ENCODE measurements at regions not wholly inside any gene's neighbourhood (a gene's known extent, or its start where the extent isn't known, plus 50 kb on each side); places are given as distances from the start of the nearest gene placed in this dataset.

DNA sequence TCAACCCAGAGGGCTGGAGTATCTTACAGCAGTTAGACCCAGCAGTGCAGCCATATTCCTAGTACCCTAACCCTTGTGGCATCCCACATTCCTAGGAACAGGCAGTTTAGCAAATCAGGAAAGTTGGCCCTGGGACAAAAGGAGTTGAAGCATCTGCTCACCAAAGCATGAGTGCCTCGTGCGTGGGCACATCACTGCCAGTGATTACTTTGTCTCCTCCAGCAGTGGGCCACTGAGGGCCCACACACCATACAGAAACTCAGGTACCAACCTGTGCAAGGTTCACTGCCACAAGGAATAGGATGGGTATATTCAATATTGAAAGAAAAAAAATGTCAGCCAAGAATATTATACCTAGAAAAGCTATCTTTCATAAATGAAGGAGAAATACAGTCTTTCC is 227.5 kb upstream of the CNTN5 start:
- H3K27ac Mint-ChIP-seq: no peak overlapping the region
- H3K36me3 Mint-ChIP-seq: no peaks in the 10 kb centered on the region
- no peaks in the 10 kb centered on the region for H4K20me1 ChIP-seq (ENCODE audit: insufficient read depth, low read length)
- no peaks in the 10 kb centered on the region for H3K4me1 Mint-ChIP-seq
- no peak overlapping the region for H3K9ac ChIP-seq (ENCODE audit: insufficient read depth, low read length, poor library complexity, severe bottlenecking)
- no peaks in the 10 kb centered on the region for H3K4me1 ChIP-seq (ENCODE audit: control insufficient read depth in 1 of 2, insufficient read depth in 2 of 2, low read length in 2 of 2)
- H3K79me2 ChIP-seq (ENCODE audit: insufficient read depth, low read length): no peaks in the 10 kb centered on the region
- H3K4me2 ChIP-seq (replicated peaks; ENCODE audit: extremely low read depth, low read length, poor library complexity, severe bottlenecking): no peak overlapping the region
- H3K27ac ChIP-seq (ENCODE audit: low read depth in 1 of 2, low read length in 2 of 2): no peak overlapping the region
- no CpG with 5 or more reads among the region's 2 CpGs for WGBS (ENCODE audit: insufficient coverage)
- no peak overlapping the region for H3K4me3 Mint-ChIP-seq
- H2AFZ ChIP-seq (ENCODE audit: insufficient read depth, low read depth, low read length, poor library complexity, severe bottlenecking): no peak overlapping the region
- H3K27me3 Mint-ChIP-seq (ENCODE audit: low read depth in 3 of 3): no peaks in the 10 kb centered on the region
- H3K27me3 ChIP-seq (ENCODE audit: control insufficient read depth in 2 of 2, insufficient read depth in 2 of 2, low read length in 2 of 2): no peaks in the 10 kb centered on the region
- peaks cover 5 to 11% of the 10 kb centered on the region in 2 donors for H3K9me3 ChIP-seq (replicated peaks in 1 of 2; ENCODE audit: control insufficient read depth in 1 of 2, insufficient read depth in 1 of 2, low read length in 2 of 2)
- H3K4me3 ChIP-seq (replicated peaks in 1 of 3; ENCODE audit: low read depth in 2 of 3, low read length in 3 of 3): no peak overlapping the region
- peak in 1 of 3 donors; percentile 1 for DNase-seq
- TF ChIP-seq, protein P1, sequence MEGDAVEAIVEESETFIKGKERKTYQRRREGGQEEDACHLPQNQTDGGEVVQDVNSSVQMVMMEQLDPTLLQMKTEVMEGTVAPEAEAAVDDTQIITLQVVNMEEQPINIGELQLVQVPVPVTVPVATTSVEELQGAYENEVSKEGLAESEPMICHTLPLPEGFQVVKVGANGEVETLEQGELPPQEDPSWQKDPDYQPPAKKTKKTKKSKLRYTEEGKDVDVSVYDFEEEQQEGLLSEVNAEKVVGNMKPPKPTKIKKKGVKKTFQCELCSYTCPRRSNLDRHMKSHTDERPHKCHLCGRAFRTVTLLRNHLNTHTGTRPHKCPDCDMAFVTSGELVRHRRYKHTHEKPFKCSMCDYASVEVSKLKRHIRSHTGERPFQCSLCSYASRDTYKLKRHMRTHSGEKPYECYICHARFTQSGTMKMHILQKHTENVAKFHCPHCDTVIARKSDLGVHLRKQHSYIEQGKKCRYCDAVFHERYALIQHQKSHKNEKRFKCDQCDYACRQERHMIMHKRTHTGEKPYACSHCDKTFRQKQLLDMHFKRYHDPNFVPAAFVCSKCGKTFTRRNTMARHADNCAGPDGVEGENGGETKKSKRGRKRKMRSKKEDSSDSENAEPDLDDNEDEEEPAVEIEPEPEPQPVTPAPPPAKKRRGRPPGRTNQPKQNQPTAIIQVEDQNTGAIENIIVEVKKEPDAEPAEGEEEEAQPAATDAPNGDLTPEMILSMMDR (IDR thresholded peaks at IDR 0.05): no peak
- no peaks in the 10 kb centered on the region for H3K36me3 ChIP-seq (replicated peaks in 1 of 2; ENCODE audit: control insufficient read depth in 1 of 2, insufficient read depth in 2 of 2, low read length in 2 of 2)
- intact Hi-C loops (cut with micrococcal nuclease): no loop called here
- H3K9me3 Mint-ChIP-seq: peaks cover 2 to 11% (median 7%) of the 10 kb centered on the region in 7 donors

DNA sequence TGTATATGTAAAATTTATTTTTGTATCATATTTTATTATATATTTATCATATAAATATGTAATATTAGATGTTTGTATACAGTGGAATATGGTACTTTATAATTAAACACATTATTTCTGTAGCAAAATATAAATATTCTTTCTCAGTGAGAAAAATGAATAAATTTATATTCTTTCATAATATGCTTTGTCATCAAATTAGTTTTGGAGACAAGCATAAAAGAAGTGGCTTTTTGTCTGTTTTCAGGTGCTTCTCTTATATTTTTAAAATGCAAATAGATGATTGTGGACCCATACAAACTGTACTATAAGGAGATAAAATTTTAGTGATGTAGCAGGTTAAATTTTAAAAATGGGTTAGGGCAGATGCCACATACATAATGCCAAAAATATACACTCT is 222.4 kb upstream of the CNTN5 start:
- Histone ChIP-seq H3K27ac (ENCODE audit: low read depth in 1 of 2, low read length in 2 of 2) (no peak overlapping the region), H4K20me1 (ENCODE audit: insufficient read depth, low read length) (no peaks in the 10 kb centered on the region), H3K4me3 (replicated peaks in 1 of 3; ENCODE audit: low read depth in 2 of 3, low read length in 3 of 3) (no peak overlapping the region), H3K4me2 (replicated peaks; ENCODE audit: extremely low read depth, low read length, poor library complexity, severe bottlenecking) (no peak overlapping the region), H3K36me3 (replicated peaks in 1 of 2; ENCODE audit: control insufficient read depth in 1 of 2, insufficient read depth in 2 of 2, low read length in 2 of 2) (no peaks in the 10 kb centered on the region), H3K9me3 (replicated peaks in 1 of 2; ENCODE audit: control insufficient read depth in 1 of 2, insufficient read depth in 1 of 2, low read length in 2 of 2) (peaks cover 1 to 2% of the 10 kb centered on the region in 2 donors), H3K27me3 (ENCODE audit: control insufficient read depth in 2 of 2, insufficient read depth in 2 of 2, low read length in 2 of 2) (no peaks in the 10 kb centered on the region), H3K9ac (ENCODE audit: insufficient read depth, low read length, poor library complexity, severe bottlenecking) (no peak overlapping the region), H2AFZ (ENCODE audit: insufficient read depth, low read depth, low read length, poor library complexity, severe bottlenecking) (no peak overlapping the region), H3K79me2 (ENCODE audit: insufficient read depth, low read length) (no peaks in the 10 kb centered on the region), H3K4me1 (ENCODE audit: control insufficient read depth in 1 of 2, insufficient read depth in 2 of 2, low read length in 2 of 2) (no peaks in the 10 kb centered on the region)
- Mint-ChIP-seq H3K4me3 (no peak overlapping the region), H3K27ac (no peak overlapping the region), H3K27me3 (ENCODE audit: low read depth in 3 of 3) (no peaks in the 10 kb centered on the region), H3K9me3 (peaks cover 0 to 6% (median 5%) of the 10 kb centered on the region in 7 donors), H3K4me1 (no peaks in the 10 kb centered on the region), H3K36me3 (no peaks in the 10 kb centered on the region)
- TF ChIP-seq, protein P1 (IDR thresholded peaks at IDR 0.05): no peak
- intact Hi-C loops (cut with micrococcal nuclease): no loop called here
- DNase-seq: no peak

All from CD14-positive monocyte (primary cell).